PC-9 (cell line): ENCODE measurements at regions not wholly inside any gene's neighbourhood (a gene's known extent, or its start where the extent isn't known, plus 50 kb on each side); places are given as distances from the start of the nearest gene placed in this dataset.

Source experiments
- BruUV-seq: library from RNA; stranded (reverse); fragments of 400-500 nt; replicated peaks from 2 replicates; lab custom pipeline; 2021; lab: Mats Ljungman, UMichigan
- CTCF ChIA-PET: fragments of 300-600 bp; sonication (Branson Sonifier 250); formaldehyde crosslinking; loops from one replicate; lab custom pipeline; 2022; ENCODE audit warnings: antibody characterized with exemption; lab: Charles Lee
- POLR2A ChIA-PET: fragments of 300-600 bp; sonication (Branson Sonifier 250); formaldehyde crosslinking; loops from one replicate; lab custom pipeline; 2022; ENCODE audit warnings: antibody characterized with exemption; ENCODE audit not compliant: unreplicated experiment; lab: Charles Lee
- DNase-seq, 2 experiments: peaks; one replicate each; pipeline versions ENCODE4 v3.0.0 to v3.0.0-alpha.2; 2015 to 2022; ENCODE audit warnings: mixed read lengths in 1 of 2
- H2AFZ ChIP-seq: fragments of 200-600 bp; sonication (generic); 2 replicates; pipeline ENCODE4 v1.8.1; 2017; ENCODE audit warnings: antibody characterized with exemption
- H3F3A ChIP-seq: fragments of 200-600 bp; sonication (generic); 2 replicates; pipeline ENCODE4 v1.8.1; 2017; ENCODE audit warnings: antibody characterized with exemption, mild to moderate bottlenecking, low read depth; ENCODE audit not compliant: insufficient read depth
- H3K27ac ChIP-seq: fragments of 200-600 bp; sonication (generic); 2 replicates; pipeline ENCODE4 v1.6.1; 2016; ENCODE audit warnings: mixed run types
- H3K27me3 ChIP-seq: fragments of 200-600 bp; sonication (generic); 2 replicates; pipeline ENCODE4 v1.6.1; 2016; ENCODE audit warnings: low read depth, mixed run types; ENCODE audit not compliant: insufficient read depth
- H3K36me3 ChIP-seq: fragments of 200-600 bp; sonication (generic); 2 replicates; pipeline ENCODE4 v1.6.1; 2016; ENCODE audit warnings: low read depth, mixed run types
- H3K4me1 ChIP-seq: fragments of 200-600 bp; sonication (generic); replicated peaks from 2 replicates; pipeline ENCODE4 v1.6.1; 2016; ENCODE audit warnings: mixed run types; ENCODE audit not compliant: insufficient read depth
- H3K4me2 ChIP-seq: fragments of 200-600 bp; sonication (generic); 2 replicates; pipeline ENCODE4 v1.6.1; 2017; ENCODE audit warnings: mixed run types
- H3K4me3 ChIP-seq: fragments of 200-600 bp; sonication (generic); 2 replicates; pipeline ENCODE4 v1.6.1; 2016; ENCODE audit warnings: mixed run types
- H3K79me2 ChIP-seq: fragments of 200-600 bp; sonication (generic); 2 replicates; pipeline ENCODE4 v1.6.1; 2017; ENCODE audit warnings: low read depth, mixed run types
- H3K9me2 ChIP-seq: fragments of 200-600 bp; sonication (generic); 2 replicates; pipeline ENCODE4 v1.8.1; 2017; ENCODE audit warnings: mild to moderate bottlenecking; ENCODE audit not compliant: insufficient read depth
- H3K9me3 ChIP-seq: fragments of 200-600 bp; sonication (generic); 2 replicates; pipeline ENCODE4 v1.8.1; 2016; ENCODE audit warnings: low read depth; ENCODE audit not compliant: insufficient read depth
- H4K20me1 ChIP-seq: fragments of 200-600 bp; sonication (generic); 2 replicates; pipeline ENCODE4 v1.8.1; 2017; ENCODE audit not compliant: insufficient read depth
- CTCF ChIP-seq: fragments of 200-600 bp; sonication (generic); conservative IDR thresholded peaks from 2 replicates; pipeline ENCODE4 v1.6.1; 2017; ENCODE audit warnings: mixed run types, antibody characterized with exemption, mild to moderate bottlenecking, moderate library complexity
- EZH2 ChIP-seq: fragments of 200-600 bp; sonication (generic); IDR thresholded peaks from 2 replicates; pipeline ENCODE4 v1.8.0; 2017; ENCODE audit warnings: antibody characterized with exemption, low read depth
- intact Hi-C: fragments of 100-400 bp; cut with micrococcal nuclease; formaldehyde crosslinking; loops from one replicate; pipeline ENCODE4 v1.10.0; 2022; ENCODE audit not compliant: unreplicated experiment

DNA sequence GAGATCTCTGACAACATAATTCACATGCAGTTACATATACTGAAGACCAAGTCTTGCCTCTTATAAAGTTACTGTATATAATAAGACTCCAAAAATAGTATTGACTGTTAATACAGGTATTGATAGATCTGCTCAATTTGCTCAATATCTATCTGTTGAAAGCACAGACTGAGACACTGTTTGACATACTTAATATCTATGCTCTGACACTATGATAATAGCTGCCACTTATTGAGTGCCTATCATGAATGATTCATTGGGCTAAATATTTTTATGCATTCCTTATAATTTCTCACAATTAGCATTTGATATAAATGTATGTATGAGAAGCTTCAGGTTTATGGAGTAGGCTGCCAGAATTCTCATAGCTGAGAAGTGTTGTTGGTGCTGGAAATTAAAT, 1600.9 kb upstream of the IGFBP7 start:
- ChIA-PET CTCF (no interaction called here), POLR2A (no interaction called here)
- H3K9me2 ChIP-seq = no peaks in the 10 kb centered on the region
- H3K4me3 ChIP-seq = no peak overlapping the region
- no peak overlapping the region for H3K27ac ChIP-seq
- no TSS peak for BruUV-seq
- H3K36me3 ChIP-seq = no peaks in the 10 kb centered on the region
- TF ChIP-seq CTCF (no peak), EZH2 (no peak)
- DNase-seq = no peak
- no peaks in the 10 kb centered on the region for H3K4me1 ChIP-seq
- no peaks in the 10 kb centered on the region for H3F3A ChIP-seq
- no peaks in the 10 kb centered on the region for H3K79me2 ChIP-seq
- no peaks in the 10 kb centered on the region for H3K27me3 ChIP-seq
- intact Hi-C loops = no loop called here
- no peak overlapping the region for H3K4me2 ChIP-seq
- no peaks in the 10 kb centered on the region for H4K20me1 ChIP-seq
- no peak overlapping the region for H2AFZ ChIP-seq
- no peaks in the 10 kb centered on the region for H3K9me3 ChIP-seq

GRCh38 chr4:58688568-58688967, 1578.4 kb upstream of the IGFBP7 start:
- no peaks in the 10 kb centered on the region for H3K9me2 ChIP-seq
- BruUV-seq = no TSS peak

DNA sequence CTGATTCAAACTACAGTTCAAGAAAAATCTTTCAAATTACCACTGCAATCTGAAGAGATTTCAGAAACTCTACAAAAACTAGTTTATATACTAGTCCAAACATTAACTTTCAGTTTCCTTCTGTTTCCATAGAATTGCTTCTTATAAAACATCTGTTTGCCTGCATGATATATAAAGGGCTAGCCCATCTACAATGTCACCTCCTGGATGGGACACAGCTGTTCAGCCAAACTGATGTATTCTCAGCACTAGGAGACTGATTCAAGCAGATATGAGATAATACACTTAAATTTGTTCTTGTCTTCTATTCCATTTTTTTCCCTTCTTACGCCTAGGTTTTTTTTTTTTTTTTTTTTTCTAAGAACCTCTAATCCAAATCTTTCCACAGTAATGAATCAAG, 1569.7 kb upstream of the IGFBP7 start:
- Histone ChIP-seq H4K20me1 (no peaks in the 10 kb centered on the region), H3K27me3 (no peaks in the 10 kb centered on the region), H3K4me1 (no peaks in the 10 kb centered on the region), H3K4me2 (no peak overlapping the region), H3K9me3 (no peaks in the 10 kb centered on the region), H3K9me2 (no peaks in the 10 kb centered on the region), H3K36me3 (no peaks in the 10 kb centered on the region), H3K27ac (no peak overlapping the region), H3K4me3 (no peak overlapping the region), H3K79me2 (no peaks in the 10 kb centered on the region), H3F3A (no peaks in the 10 kb centered on the region), H2AFZ (no peak overlapping the region)
- ChIA-PET POLR2A (no interaction called here), CTCF (interaction anchor here (0.7 kb wide), 1 partner anchor 517 kb away, joined by 14 read pairs; no protein-coding TSS in a partner anchor)
- BruUV-seq = no TSS peak
- TF ChIP-seq EZH2 (no peak), CTCF (no peak)
- intact Hi-C loops = no loop called here
- no peak for DNase-seq

More at GRCh38 chr4:58688568-58688967, 1578.4 kb upstream of the IGFBP7 start:
- CTCF ChIA-PET = no interaction called here
- H3K79me2 ChIP-seq = no peaks in the 10 kb centered on the region
- H3K4me1 ChIP-seq = no peaks in the 10 kb centered on the region
- intact Hi-C loops = no loop called here
- no peaks in the 10 kb centered on the region for H3K27me3 ChIP-seq
- H3K36me3 ChIP-seq = no peaks in the 10 kb centered on the region
- H3K4me2 ChIP-seq = no peak overlapping the region
- H3K27ac ChIP-seq = no peak overlapping the region
- H3F3A ChIP-seq = no peaks in the 10 kb centered on the region
- POLR2A ChIA-PET = no interaction called here
- no peaks in the 10 kb centered on the region for H4K20me1 ChIP-seq
- H3K9me3 ChIP-seq = no peaks in the 10 kb centered on the region
- H3K4me3 ChIP-seq = no peak overlapping the region
- TF ChIP-seq CTCF (no peak), EZH2 (no peak)
- H2AFZ ChIP-seq = no peak overlapping the region
- no peak for DNase-seq
